ENCODE measurements at regions not wholly inside any gene's neighbourhood (a gene's known extent, or its start where the extent isn't known, plus 50 kb on each side); places are given as distances from the start of the nearest gene placed in this dataset.

DNA sequence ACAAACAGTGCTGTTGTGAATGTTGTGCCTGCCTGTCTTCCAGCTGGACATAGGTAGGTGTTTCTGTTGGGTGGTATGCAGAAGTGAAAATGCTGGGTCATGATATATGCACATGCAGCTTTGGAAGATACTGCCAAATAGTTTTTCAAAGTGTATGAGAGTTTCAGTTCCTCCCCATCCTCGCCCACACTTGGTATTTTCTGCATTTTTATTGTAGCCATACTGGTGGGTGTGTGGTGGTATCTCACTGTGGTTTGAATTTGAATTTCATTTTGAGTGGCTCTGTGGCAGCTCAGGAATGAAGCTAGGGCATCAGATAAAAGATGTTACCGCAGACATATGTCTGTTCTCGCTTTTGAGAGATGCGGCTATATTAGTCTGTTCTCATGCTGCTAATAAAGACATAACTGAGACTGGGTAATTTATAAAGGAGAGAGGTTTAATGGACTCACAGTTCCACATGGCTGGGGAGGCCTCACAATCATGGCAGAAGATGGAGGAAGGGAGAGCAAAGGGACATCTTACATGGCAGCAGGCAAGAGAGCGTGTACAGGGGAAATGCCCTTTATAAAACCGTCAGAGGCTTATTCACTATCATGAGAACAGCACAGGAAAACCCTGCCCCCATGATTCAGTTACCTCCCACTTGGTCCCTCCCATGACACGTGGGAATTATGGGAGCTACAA is 183.1 kb downstream of the CAND1 start:
- peaks cover 1% of the 10 kb centered on the region for H3K27me3 Mint-ChIP-seq (ENCODE audit: low read depth)
- H3K9me3 Mint-ChIP-seq: no peaks in the 10 kb centered on the region
- TF ChIP-seq, protein P1, sequence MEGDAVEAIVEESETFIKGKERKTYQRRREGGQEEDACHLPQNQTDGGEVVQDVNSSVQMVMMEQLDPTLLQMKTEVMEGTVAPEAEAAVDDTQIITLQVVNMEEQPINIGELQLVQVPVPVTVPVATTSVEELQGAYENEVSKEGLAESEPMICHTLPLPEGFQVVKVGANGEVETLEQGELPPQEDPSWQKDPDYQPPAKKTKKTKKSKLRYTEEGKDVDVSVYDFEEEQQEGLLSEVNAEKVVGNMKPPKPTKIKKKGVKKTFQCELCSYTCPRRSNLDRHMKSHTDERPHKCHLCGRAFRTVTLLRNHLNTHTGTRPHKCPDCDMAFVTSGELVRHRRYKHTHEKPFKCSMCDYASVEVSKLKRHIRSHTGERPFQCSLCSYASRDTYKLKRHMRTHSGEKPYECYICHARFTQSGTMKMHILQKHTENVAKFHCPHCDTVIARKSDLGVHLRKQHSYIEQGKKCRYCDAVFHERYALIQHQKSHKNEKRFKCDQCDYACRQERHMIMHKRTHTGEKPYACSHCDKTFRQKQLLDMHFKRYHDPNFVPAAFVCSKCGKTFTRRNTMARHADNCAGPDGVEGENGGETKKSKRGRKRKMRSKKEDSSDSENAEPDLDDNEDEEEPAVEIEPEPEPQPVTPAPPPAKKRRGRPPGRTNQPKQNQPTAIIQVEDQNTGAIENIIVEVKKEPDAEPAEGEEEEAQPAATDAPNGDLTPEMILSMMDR (IDR thresholded peaks at IDR 0.05; ENCODE audit: unreplicated experiment): no peak
- H3K27ac Mint-ChIP-seq: no peak overlapping the region
- H3K4me3 Mint-ChIP-seq: no peak overlapping the region
- peaks cover 22% of the 10 kb centered on the region for H3K4me1 Mint-ChIP-seq
- H3K36me3 Mint-ChIP-seq: no peaks in the 10 kb centered on the region
- DNase-seq (ENCODE audit: low spot score in 2 of 2, unreplicated experiment in 2 of 2): no peak

DNA sequence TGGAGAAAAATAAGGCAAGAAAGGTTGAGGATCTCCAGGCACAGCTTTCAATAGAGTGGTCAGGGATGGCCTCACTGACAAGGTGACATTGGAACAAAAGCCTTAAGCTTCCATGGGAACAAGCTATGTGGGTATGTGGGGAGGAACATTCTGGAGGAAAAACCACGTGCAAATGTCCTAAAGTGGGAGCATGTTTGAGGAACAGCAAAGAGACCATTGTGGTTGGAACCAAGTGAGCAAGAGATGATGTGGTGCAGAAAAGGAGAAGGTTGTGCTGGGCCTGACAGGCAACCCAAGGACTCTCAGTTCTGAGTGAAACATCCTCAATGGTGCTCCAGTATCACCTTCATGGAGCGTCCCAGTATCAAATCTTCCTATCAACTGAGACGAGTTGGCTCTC is 184.0 kb downstream of the CAND1 start:
- no peaks in the 10 kb centered on the region for H3K36me3 Mint-ChIP-seq
- H3K4me3 Mint-ChIP-seq: no peak overlapping the region
- no peaks in the 10 kb centered on the region for H3K9me3 Mint-ChIP-seq
- H3K4me1 Mint-ChIP-seq: peaks cover 23% of the 10 kb centered on the region
- TF ChIP-seq, protein P1 (IDR thresholded peaks at IDR 0.05; ENCODE audit: unreplicated experiment): no peak
- H3K27ac Mint-ChIP-seq: no peak overlapping the region
- DNase-seq (ENCODE audit: low spot score in 2 of 2, unreplicated experiment in 2 of 2): no peak
- peaks cover 1% of the 10 kb centered on the region for H3K27me3 Mint-ChIP-seq (ENCODE audit: low read depth)

DNA sequence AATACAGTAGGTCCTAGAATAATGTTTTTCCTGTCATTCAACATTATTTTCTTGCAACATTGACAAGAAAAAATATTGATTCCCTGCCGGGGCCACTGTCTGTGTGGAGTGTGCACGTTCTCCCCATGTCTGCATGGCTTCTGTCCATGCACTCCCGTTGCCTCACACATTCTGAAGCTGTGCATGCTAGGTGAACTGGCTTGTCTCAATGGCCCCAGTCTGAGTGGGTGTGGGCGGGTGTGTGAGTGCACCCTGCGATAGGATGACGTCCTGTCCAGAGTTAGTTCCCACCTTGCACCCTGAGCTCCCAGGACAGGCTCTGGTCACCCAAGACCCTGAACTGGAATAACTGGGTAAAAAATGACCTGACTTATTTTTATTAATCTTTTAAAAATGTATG is 186.1 kb downstream of the CAND1 start:
- TF ChIP-seq, protein P1 (IDR thresholded peaks at IDR 0.05; ENCODE audit: unreplicated experiment): no peak
- no peak overlapping the region for H3K27ac Mint-ChIP-seq
- H3K9me3 Mint-ChIP-seq: no peaks in the 10 kb centered on the region
- H3K4me3 Mint-ChIP-seq: no peak overlapping the region
- H3K4me1 Mint-ChIP-seq: peaks cover 24% of the 10 kb centered on the region
- peaks cover 1% of the 10 kb centered on the region for H3K27me3 Mint-ChIP-seq (ENCODE audit: low read depth)
- no peaks in the 10 kb centered on the region for H3K36me3 Mint-ChIP-seq
- DNase-seq (ENCODE audit: low spot score in 2 of 2, unreplicated experiment in 2 of 2): no peak

DNA sequence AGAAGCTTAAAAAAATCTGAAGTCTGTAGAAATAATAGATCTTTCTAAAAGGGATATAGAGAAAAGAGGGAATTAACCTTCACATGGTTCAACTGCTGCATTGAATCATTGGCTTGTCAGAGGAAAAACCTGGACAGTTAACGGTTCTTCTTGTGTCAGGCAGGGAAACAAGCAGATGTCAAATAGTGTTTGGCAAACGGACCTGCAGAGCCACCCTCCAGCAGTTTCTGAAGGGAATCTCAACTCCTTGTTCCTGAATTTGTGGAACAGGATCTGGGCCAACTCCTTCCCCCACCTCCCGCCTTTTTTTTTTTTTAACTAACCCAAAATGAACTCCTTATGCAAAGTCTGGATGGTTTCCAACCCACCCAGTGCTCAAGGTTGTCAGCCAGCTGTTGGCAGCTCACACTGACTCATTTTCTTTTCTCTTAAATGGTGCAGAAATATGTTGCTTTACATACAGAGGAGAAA is 187.3 kb downstream of the CAND1 start:
- DNase-seq (ENCODE audit: low spot score in 2 of 2, unreplicated experiment in 2 of 2): no peak
- H3K27me3 Mint-ChIP-seq (ENCODE audit: low read depth): peaks cover 1% of the 10 kb centered on the region
- no peaks in the 10 kb centered on the region for H3K9me3 Mint-ChIP-seq
- TF ChIP-seq, protein P1 (IDR thresholded peaks at IDR 0.05; ENCODE audit: unreplicated experiment): no peak
- H3K36me3 Mint-ChIP-seq: no peaks in the 10 kb centered on the region
- H3K27ac Mint-ChIP-seq: peak overlapping the region; percentile 37
- H3K4me1 Mint-ChIP-seq: peaks cover 20% of the 10 kb centered on the region
- H3K4me3 Mint-ChIP-seq: no peak overlapping the region

DNA sequence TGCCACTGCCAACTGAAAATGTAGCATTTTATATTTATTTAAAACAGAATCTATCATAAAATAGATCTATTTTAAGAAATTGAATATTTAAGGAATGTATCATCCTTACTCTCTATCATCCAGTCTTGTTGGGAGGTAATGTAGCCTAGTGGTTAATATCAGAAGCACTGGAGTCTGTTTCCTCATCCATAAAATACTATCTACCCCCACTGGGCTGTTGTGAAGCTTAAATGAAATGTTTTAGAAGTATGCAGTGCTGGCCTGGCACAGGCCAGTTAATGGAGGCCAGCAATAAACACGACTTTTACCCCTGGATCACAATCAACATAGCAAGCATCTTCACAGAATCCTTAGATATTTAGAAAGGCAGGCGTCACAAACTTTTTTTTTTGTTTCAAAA is 188.0 kb downstream of the CAND1 start:
- Mint-ChIP-seq H3K27me3 (ENCODE audit: low read depth) (peaks cover 1% of the 10 kb centered on the region), H3K4me1 (peaks cover 20% of the 10 kb centered on the region), H3K9me3 (no peaks in the 10 kb centered on the region), H3K4me3 (no peak overlapping the region), H3K36me3 (no peaks in the 10 kb centered on the region), H3K27ac (no peak overlapping the region)
- TF ChIP-seq, protein P1 (IDR thresholded peaks at IDR 0.05; ENCODE audit: unreplicated experiment): no peak
- DNase-seq (ENCODE audit: low spot score in 2 of 2, unreplicated experiment in 2 of 2): no peak

Measured in mesothelial cell of epicardium (in vitro differentiated cells).